Upper lobe of left lung (tissue), 4 donors: ENCODE measurements at regions not wholly inside any gene's neighbourhood (a gene's known extent, or its start where the extent isn't known, plus 50 kb on each side); places are given as distances from the start of the nearest gene placed in this dataset.

Experiments used
- CTCF ChIP-seq, 6 experiments: fragments of 450-650 bp in 4 of 6; fragments of 200-600 bp in 2 of 6; sonication (generic) in 2 of 6; IDR thresholded peaks; one replicate each; pipeline ENCODE4 v1.5.1; 2016 to 2019; ENCODE audit warnings: antibody characterized with exemption in 6 of 6
- POLR2A ChIP-seq, 4 donors: fragments of 450-650 bp; IDR thresholded peaks; one replicate each; pipeline ENCODE4 v1.5.1; 2016 to 2017; ENCODE audit warnings: antibody characterized with exemption in 4 of 4, mild to moderate bottlenecking in 2 of 4

- no peak for TF ChIP-seq POLR2A (IDR thresholded peaks at IDR 0.05)
- TF ChIP-seq CTCF (IDR thresholded peaks at IDR 0.05), result no peak
Observed at GRCh38 chr7:145959981-145960380, 156.6 kb upstream of the CNTNAP2 start.
